ENCODE measurements at regions not wholly inside any gene's neighbourhood (a gene's known extent, or its start where the extent isn't known, plus 50 kb on each side); places are given as distances from the start of the nearest gene placed in this dataset.
"Not testable (repeated sequence)": the region's sequence is repeated elsewhere in the genome, so short reads cannot be mapped to it uniquely, and the experiment has no call there.

GRCh38 chr2:95767950-95768349, 176.1 kb downstream of the TRIM43 start:
- peak; percentile 7 for DNase-seq

GRCh38 chr2:95769256-95769655, 177.5 kb downstream of the TRIM43 start:
- DNase-seq: not testable (repeated sequence)

- DNase-seq: not testable (repeated sequence)
These were observed 178.9 kb downstream of the TRIM43 start for GRCh38 chr2:95770726-95771125.

- DNase-seq: not testable (repeated sequence)
These were observed 182.8 kb downstream of the TRIM43 start for GRCh38 chr2:95774322-95775192.

GRCh38 chr2:95775193-95775531, 183.4 kb downstream of the TRIM43 start:
- not testable (repeated sequence) for DNase-seq

All from NCI-H1436 (cell line).